Trophoblast cell (in vitro differentiated cells and primary cell): ENCODE measurements at regions not wholly inside any gene's neighbourhood (a gene's known extent, or its start where the extent isn't known, plus 50 kb on each side); places are given as distances from the start of the nearest gene placed in this dataset.

ENCODE experiments used
- DNase-seq, 2 donors: peaks; one replicate each; pipeline ENCODE4 v3.0.0-alpha.2; 2016
- H2AFZ ChIP-seq: 2 replicates; pipeline ENCODE4 v1.6.1; 2013; ENCODE audit warnings: low read length, moderate library complexity, mild to moderate bottlenecking; ENCODE audit not compliant: insufficient read depth, poor library complexity
- H2AK5ac ChIP-seq: 2 replicates; pipeline ENCODE4 v1.6.1; 2013; ENCODE audit warnings: mild to moderate bottlenecking, low read length
- H2BK120ac ChIP-seq: 2 replicates; pipeline ENCODE4 v1.6.1; 2013; ENCODE audit warnings: low read length, mild to moderate bottlenecking, moderate library complexity; ENCODE audit not compliant: insufficient read depth, poor library complexity
- H2BK12ac ChIP-seq: 2 replicates; pipeline ENCODE4 v1.6.1; 2013; ENCODE audit warnings: mild to moderate bottlenecking, low read length, moderate library complexity
- H2BK5ac ChIP-seq: 2 replicates; pipeline ENCODE4 v1.6.1; 2013; ENCODE audit warnings: low read length, low read depth, moderate library complexity, mild to moderate bottlenecking; ENCODE audit not compliant: poor library complexity
- H3K14ac ChIP-seq: 2 replicates; pipeline ENCODE4 v1.6.1; 2013; ENCODE audit warnings: mild to moderate bottlenecking, low read length
- H3K18ac ChIP-seq: 2 replicates; pipeline ENCODE4 v1.6.1; 2013; ENCODE audit warnings: mild to moderate bottlenecking, low read length
- H3K23ac ChIP-seq: 2 replicates; pipeline ENCODE4 v1.6.1; 2013; ENCODE audit warnings: low read length
- H3K27ac ChIP-seq: 2 replicates; pipeline ENCODE4 v1.5.1; 2013; ENCODE audit warnings: low read depth, mild to moderate bottlenecking, inconsistent platforms, low read length, moderate library complexity
- H3K27me3 ChIP-seq: 2 replicates; pipeline ENCODE4 v1.6.1; 2013; ENCODE audit warnings: inconsistent platforms, mild to moderate bottlenecking, low read length, moderate library complexity; ENCODE audit not compliant: insufficient read depth
- H3K36me3 ChIP-seq, 2 experiments: 1 replicate in 1 of 2; 2 replicates in 1 of 2; pipeline ENCODE4 v1.6.1; 2013; ENCODE audit warnings: low read length in 2 of 2, mild to moderate bottlenecking in 2 of 2, moderate library complexity in 1 of 2; ENCODE audit not compliant: insufficient read depth in 2 of 2, control insufficient read depth in 1 of 2
- H3K4ac ChIP-seq: 2 replicates; pipeline ENCODE4 v1.6.1; 2013; ENCODE audit warnings: low read depth, mild to moderate bottlenecking, low read length, moderate library complexity
- H3K4me1 ChIP-seq, 2 experiments: 1 replicate in 1 of 2; 2 replicates in 1 of 2; pipeline ENCODE4 v1.6.1; 2013; ENCODE audit warnings: low read length in 2 of 2, mild to moderate bottlenecking in 2 of 2, moderate library complexity in 1 of 2; ENCODE audit not compliant: insufficient read depth in 2 of 2, control insufficient read depth in 1 of 2
- H3K4me2 ChIP-seq: 2 replicates; pipeline ENCODE4 v1.6.1; 2013; ENCODE audit warnings: inconsistent platforms, mild to moderate bottlenecking, low read length, moderate library complexity
- H3K4me3 ChIP-seq: 2 replicates; pipeline ENCODE4 v1.5.1; 2013; ENCODE audit warnings: mild to moderate bottlenecking, low read depth, low read length, inconsistent platforms
- H3K79me1 ChIP-seq: one replicate; pipeline ENCODE4 v1.6.1; 2013; ENCODE audit warnings: low read length
- H3K79me2 ChIP-seq: 2 replicates; pipeline ENCODE4 v1.6.1; 2013; ENCODE audit warnings: low read length, mild to moderate bottlenecking; ENCODE audit not compliant: control insufficient read depth, insufficient read depth, poor library complexity
- H3K9ac ChIP-seq: 2 replicates; pipeline ENCODE4 v1.6.1; 2013; ENCODE audit warnings: mild to moderate bottlenecking, low read length
- H3K9me3 ChIP-seq: 2 replicates; pipeline ENCODE4 v1.6.1; 2013; ENCODE audit warnings: low read depth, mild to moderate bottlenecking, control low read depth, inconsistent platforms, low read length; ENCODE audit not compliant: insufficient read depth
- H4K12ac ChIP-seq: 2 replicates; pipeline ENCODE4 v1.6.1; 2013; ENCODE audit warnings: low read depth, mild to moderate bottlenecking, low read length, moderate library complexity
- H4K8ac ChIP-seq: 2 replicates; pipeline ENCODE4 v1.6.1; 2013; ENCODE audit warnings: low read depth, mild to moderate bottlenecking, low read length, moderate library complexity
- H4K91ac ChIP-seq: one replicate; pipeline ENCODE4 v1.6.1; 2013; ENCODE audit warnings: low read depth, mild to moderate bottlenecking, low read length, moderate library complexity
- WGBS: extraction: QIAGEN DNeasy Blood & Tissue Kit; methylation state at CpG from one replicate; pipeline ENCODE4 v1.1.7; 2013; ENCODE audit warnings: missing lambda C conversion rate; ENCODE audit not compliant: insufficient read length, insufficient coverage; ENCODE audit errors: extremely low coverage; 5-methylcytosine and 5-hydroxymethylcytosine counted together

GRCh38 chr2:60042023-60042422 lies 511.4 kb downstream of the BCL11A start:
- no peak for DNase-seq
- Histone ChIP-seq H2AK5ac (no peak overlapping the region), H3K4ac (no peak overlapping the region), H3K27ac (no peak overlapping the region), H3K18ac (no peak overlapping the region), H3K9me3 (no peaks in the 10 kb centered on the region), H2AFZ (no peak overlapping the region), H3K23ac (no peak overlapping the region), H4K8ac (no peak overlapping the region), H4K91ac (no peak overlapping the region), H3K27me3 (no peaks in the 10 kb centered on the region), H4K12ac (no peak overlapping the region), H3K4me1 (no peaks in the 10 kb centered on the region), H2BK120ac (no peak overlapping the region), H3K36me3 (no peaks in the 10 kb centered on the region), H3K9ac (no peak overlapping the region), H3K79me2 (no peaks in the 10 kb centered on the region), H3K4me2 (no peak overlapping the region), H3K14ac (no peak overlapping the region), H3K79me1 (no peaks in the 10 kb centered on the region), H2BK12ac (no peak overlapping the region), H3K4me3 (no peak overlapping the region), H2BK5ac (no peak overlapping the region)
- no CpG with 5 or more reads among the region's 3 CpGs for WGBS

- WGBS: no CpG with 5 or more reads among the region's 4 CpGs
- Histone ChIP-seq H2BK12ac (no peak overlapping the region), H3K4me3 (no peak overlapping the region), H3K4ac (no peak overlapping the region), H3K27ac (no peak overlapping the region), H3K4me1 (peaks cover under 1 to 4% of the 10 kb centered on the region in 2 experiments), H2BK5ac (no peak overlapping the region), H3K36me3 (peaks cover 0 to 2% of the 10 kb centered on the region in 2 experiments), H2BK120ac (no peak overlapping the region), H3K18ac (no peak overlapping the region), H3K27me3 (no peaks in the 10 kb centered on the region), H3K23ac (no peak overlapping the region), H4K8ac (no peak overlapping the region), H2AFZ (no peak overlapping the region), H3K9me3 (peaks cover 5% of the 10 kb centered on the region), H4K91ac (no peak overlapping the region), H3K14ac (no peak overlapping the region), H3K9ac (no peak overlapping the region), H3K79me1 (no peaks in the 10 kb centered on the region), H3K4me2 (no peak overlapping the region), H2AK5ac (no peak overlapping the region), H4K12ac (no peak overlapping the region), H3K79me2 (no peaks in the 10 kb centered on the region)
- no peak for DNase-seq
Measured at GRCh38 chr2:60033325-60033724, 520.1 kb downstream of the BCL11A start.

GRCh38 chr2:60029566-60029883 lies 523.9 kb downstream of the BCL11A start:
- Histone ChIP-seq H3K79me2 (no peaks in the 10 kb centered on the region), H3K27ac (no peak overlapping the region), H3K4me2 (no peak overlapping the region), H3K9me3 (no peaks in the 10 kb centered on the region), H3K27me3 (no peaks in the 10 kb centered on the region), H4K12ac (no peak overlapping the region), H2AK5ac (no peak overlapping the region), H2BK120ac (no peak overlapping the region), H2BK5ac (no peak overlapping the region), H3K9ac (no peak overlapping the region), H3K18ac (no peak overlapping the region), H3K4me3 (no peak overlapping the region), H4K8ac (no peak overlapping the region), H2AFZ (no peak overlapping the region), H3K4me1 (peaks cover 3 to 7% of the 10 kb centered on the region in 2 experiments), H2BK12ac (no peak overlapping the region), H3K4ac (no peak overlapping the region), H4K91ac (no peak overlapping the region), H3K36me3 (no peaks in the 10 kb centered on the region), H3K14ac (no peak overlapping the region), H3K23ac (no peak overlapping the region), H3K79me1 (peaks cover 3% of the 10 kb centered on the region)
- no peak for DNase-seq
- WGBS: no CpG with 5 or more reads among the region's 1 CpG

- no peaks in the 10 kb centered on the region for H3K9me3 ChIP-seq
- no peak overlapping the region for H3K4me2 ChIP-seq
- no peak overlapping the region for H2AFZ ChIP-seq
- H2AK5ac ChIP-seq: no peak overlapping the region
- no CpG with 5 or more reads among the region's 3 CpGs for WGBS
- H4K91ac ChIP-seq: peak overlapping the region; percentile 4
- H3K4ac ChIP-seq: no peak overlapping the region
- no peak overlapping the region for H3K23ac ChIP-seq
- H3K4me1 ChIP-seq: peaks cover 3 to 7% of the 10 kb centered on the region in 2 experiments
- H3K9ac ChIP-seq: no peak overlapping the region
- H2BK120ac ChIP-seq: peak overlapping the region; percentile 38
- H3K79me2 ChIP-seq: no peaks in the 10 kb centered on the region
- H3K27me3 ChIP-seq: no peaks in the 10 kb centered on the region
- peaks cover 3% of the 10 kb centered on the region for H3K79me1 ChIP-seq
- H4K8ac ChIP-seq: no peak overlapping the region
- no peak overlapping the region for H2BK5ac ChIP-seq
- H3K18ac ChIP-seq: no peak overlapping the region
- H4K12ac ChIP-seq: no peak overlapping the region
- no peaks in the 10 kb centered on the region for H3K36me3 ChIP-seq
- H2BK12ac ChIP-seq: peak overlapping the region; percentile 69
- H3K4me3 ChIP-seq: no peak overlapping the region
- peak; percentile 62 to 82 for DNase-seq
- peak overlapping the region; percentile 66 for H3K27ac ChIP-seq
- H3K14ac ChIP-seq: no peak overlapping the region
Measured at GRCh38 chr2:60028849-60029565, 524.4 kb downstream of the BCL11A start.
